HG02884 (cell line): ENCODE measurements at regions not wholly inside any gene's neighbourhood (a gene's known extent, or its start where the extent isn't known, plus 50 kb on each side); places are given as distances from the start of the nearest gene placed in this dataset.
"Not testable (repeated sequence)": the region's sequence is repeated elsewhere in the genome, so short reads cannot be mapped to it uniquely, and the experiment has no call there.

Source experiments
- ATAC-seq: cut with Tn5 transposase; IDR thresholded peaks from one replicate; pipeline ENCODE4 v1.9.1; 2021; ENCODE audit warnings: mild to moderate bottlenecking, moderate library complexity; ENCODE audit not compliant: unreplicated experiment

DNA sequence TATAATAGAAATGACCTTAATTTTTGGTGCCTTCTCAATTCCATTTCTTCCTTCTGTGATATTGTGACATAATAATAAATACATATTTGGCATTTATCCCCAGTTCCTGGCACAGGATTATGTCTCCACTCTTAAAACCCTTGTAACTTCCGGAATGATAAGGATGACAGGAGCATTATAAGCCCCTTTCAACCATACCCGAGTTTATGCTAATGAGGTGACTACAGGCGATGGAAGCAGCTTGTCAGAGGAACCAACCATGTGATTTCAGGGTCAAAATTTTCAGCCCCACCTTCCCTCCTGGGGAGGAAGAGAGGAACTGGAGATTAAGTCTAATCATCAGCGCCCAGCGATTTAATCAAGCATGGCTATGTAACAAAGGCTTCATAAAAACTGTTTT lies 528.5 kb upstream of the CRIM1 start:
- no peak for ATAC-seq

DNA sequence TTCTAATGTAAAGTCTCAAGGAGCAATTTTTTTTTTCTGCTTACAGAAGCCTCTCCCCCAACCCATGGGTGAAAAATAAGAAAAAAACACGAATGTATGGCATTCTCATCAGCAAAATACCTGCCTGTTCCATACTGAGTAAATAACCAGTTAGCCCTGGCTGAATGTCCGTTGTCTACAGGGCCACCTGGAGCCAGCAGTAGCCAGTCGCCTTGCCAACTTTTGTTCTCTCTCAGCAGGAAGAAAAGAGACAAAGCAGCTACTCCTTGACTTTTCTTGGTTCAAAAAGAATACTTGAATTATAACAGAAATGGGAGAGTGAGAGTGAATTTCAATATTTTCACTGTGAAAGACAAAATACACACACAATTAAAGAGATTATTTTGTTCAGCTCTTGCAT lies 532.9 kb upstream of the CRIM1 start:
- no peak for ATAC-seq

DNA sequence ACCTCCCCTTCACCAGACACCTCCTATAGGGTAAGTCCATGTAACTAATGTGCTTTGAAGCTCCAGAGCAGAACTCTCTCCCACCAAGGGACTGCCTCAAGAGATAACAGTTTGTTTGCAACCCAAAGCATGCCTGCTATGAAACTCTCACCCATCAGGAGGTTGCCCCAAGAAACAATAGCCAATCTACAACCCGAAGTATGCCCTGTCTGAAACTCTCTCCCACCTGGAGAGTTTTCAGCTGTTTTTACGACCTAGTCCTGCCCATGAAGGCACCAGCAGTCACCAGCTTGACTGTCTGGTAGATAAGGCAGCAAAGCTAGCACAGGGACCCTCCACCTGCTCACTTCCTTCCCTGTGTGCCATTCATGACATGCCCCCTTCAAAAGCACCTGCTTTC lies 533.9 kb upstream of the CRIM1 start:
- ATAC-seq = no peak

GRCh38 chr2:35820391-35820790 lies 535.2 kb upstream of the CRIM1 start:
- no peak for ATAC-seq

GRCh38 chr2:35819033-35819432 lies 536.5 kb upstream of the CRIM1 start:
- no peak for ATAC-seq

GRCh38 chr2:35818359-35818758 lies 537.2 kb upstream of the CRIM1 start:
- ATAC-seq = not testable (repeated sequence)

DNA sequence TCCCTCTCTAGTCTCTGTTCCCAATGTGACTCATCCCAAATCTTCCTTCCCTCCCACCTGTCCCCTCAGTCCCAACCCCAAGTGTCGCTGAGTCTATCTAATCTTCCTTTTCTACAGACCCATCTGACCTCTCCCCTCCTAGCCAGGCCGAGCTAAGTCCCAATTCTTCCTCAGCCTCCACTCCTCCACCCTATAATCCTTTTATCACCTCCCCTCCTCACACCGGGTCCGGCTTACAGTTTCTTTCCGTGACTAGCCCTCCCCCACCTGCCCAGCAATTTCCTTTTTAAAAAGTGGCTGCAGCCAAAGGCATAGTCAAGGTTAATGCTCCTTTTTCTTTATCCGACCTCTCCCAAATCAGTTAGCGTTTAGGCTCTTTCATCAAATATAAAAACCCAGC lies 541.0 kb upstream of the CRIM1 start:
- not testable (repeated sequence) for ATAC-seq

DNA sequence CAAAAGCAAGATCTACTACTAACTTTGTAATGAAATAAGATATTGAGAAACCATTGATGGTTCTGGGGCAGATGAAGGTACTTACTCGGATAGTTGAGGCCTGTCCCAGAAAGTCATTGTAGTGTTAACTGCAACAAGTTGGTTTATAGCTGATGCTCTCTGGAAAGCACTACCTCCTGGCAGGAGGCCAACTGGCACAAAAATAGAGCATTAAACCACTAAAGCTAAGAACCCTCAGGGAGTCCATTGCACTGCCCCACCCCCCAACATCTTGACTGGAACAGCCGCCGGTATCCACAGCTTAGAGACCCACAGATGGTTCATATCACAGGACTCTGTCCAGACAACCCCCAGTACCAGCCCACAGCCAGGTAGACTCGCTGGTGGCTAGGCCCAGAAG lies 552.5 kb upstream of the CRIM1 start:
- ATAC-seq = no peak

- no peak for ATAC-seq
Observed at GRCh38 chr2:35794796-35795450, 560.7 kb upstream of the CRIM1 start.

GRCh38 chr2:35790292-35790691 lies 565.3 kb upstream of the CRIM1 start:
- ATAC-seq = no peak

- no peak for ATAC-seq
Observed at GRCh38 chr2:35788543-35788942, 567.0 kb upstream of the CRIM1 start.

DNA sequence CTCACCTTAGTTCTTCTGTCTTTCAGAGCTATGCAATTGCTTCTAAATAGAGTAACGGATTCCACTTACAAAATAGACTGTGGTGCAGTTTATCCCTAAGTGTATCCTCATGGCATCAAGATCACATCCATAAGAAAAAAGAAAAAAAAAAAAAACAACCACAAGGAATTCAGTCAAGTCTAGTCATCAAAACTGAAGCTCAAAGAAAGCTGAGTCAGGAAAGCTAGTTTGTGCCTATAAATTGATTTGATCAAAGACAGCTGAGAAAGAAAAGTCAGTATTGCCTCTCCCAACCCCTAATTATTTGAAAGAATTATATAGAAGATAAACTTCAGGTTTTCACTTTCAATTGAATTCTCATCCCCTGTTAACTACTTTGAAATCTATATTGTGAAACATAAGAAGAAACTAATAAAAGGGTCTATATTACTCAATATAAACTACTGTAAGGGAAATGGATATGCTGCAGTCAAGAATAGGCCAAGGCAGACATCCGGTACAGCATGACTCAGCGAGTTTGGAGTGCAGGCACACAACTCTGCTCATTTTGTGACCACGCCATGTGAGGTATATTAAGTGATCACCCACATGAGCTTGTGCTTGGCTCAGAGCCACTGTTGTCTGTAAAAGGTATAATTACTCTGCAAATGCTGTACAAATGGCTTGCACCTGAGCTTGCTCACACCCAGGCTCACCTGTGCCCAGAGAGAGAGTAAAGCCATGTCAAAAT lies 568.1 kb upstream of the CRIM1 start:
- ATAC-seq = no peak

GRCh38 chr2:35785564-35785963 lies 570.0 kb upstream of the CRIM1 start:
- ATAC-seq = no peak

GRCh38 chr2:35784777-35785176 lies 570.8 kb upstream of the CRIM1 start:
- ATAC-seq = no peak

GRCh38 chr2:35783723-35784122 lies 571.9 kb upstream of the CRIM1 start:
- ATAC-seq = no peak

- no peak for ATAC-seq
Observed at GRCh38 chr2:35741556-35741955, 614.0 kb upstream of the CRIM1 start.

- no peak for ATAC-seq
Observed at GRCh38 chr2:35731674-35732073, 623.9 kb upstream of the CRIM1 start.

DNA sequence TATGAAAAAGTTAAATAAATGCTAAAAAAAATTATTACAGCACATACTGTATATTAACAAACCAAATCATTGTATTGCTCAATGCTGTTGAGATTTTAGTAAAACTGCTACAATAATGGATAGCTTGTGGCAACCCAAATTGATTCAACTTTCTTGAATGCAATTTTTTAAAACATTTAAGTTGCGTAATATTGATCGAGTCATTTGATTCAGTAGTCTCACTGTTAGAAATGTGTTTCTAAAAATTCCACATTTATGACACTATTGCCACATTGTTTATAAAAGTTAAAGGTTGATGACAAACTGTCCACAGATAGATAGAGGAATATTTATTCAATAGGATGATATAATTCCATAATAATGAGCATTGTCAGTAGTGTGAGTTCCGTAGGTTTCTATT lies 640.7 kb upstream of the CRIM1 start:
- no peak for ATAC-seq

DNA sequence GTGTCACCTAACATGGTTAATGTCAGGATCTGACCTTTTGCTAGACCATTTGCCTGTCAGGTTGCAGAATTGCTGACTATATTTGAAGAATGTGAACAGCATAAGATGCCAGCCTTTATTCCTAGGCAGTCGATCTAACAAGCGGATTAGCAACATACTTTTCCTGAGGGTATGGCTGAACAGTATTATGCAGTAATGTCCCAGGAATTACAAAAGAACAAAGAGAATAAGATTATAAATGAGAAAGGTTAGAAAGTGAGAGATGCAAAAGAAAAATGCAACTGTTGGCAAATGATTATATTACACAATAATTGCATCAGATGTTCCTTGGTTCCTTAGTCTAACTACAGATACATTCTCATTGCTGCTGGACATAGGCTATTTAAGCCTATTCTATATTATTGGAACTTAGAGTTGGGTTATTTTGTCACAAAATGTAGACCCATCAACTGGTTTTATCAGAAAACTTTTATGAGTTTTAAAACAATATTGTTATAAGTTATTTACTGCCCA lies 647.1 kb upstream of the CRIM1 start:
- ATAC-seq = no peak

DNA sequence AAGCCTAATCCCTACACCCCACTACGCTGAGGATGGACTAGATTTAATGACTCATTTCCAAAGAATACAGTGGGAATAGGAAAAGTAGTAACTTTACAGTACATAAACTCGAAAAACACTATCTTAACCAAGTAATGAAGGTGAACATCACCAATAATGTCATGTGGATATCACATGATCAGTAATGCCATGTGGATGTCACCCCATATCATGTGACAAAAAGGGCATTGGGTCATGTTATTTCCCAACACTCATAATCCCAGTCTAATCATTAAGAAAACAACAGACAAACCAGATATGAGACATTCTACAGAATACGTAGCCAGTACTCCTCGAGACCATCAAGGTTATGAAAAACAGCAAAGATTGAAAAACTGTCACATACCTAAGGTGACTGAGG lies 667.3 kb upstream of the CRIM1 start:
- no peak for ATAC-seq

DNA sequence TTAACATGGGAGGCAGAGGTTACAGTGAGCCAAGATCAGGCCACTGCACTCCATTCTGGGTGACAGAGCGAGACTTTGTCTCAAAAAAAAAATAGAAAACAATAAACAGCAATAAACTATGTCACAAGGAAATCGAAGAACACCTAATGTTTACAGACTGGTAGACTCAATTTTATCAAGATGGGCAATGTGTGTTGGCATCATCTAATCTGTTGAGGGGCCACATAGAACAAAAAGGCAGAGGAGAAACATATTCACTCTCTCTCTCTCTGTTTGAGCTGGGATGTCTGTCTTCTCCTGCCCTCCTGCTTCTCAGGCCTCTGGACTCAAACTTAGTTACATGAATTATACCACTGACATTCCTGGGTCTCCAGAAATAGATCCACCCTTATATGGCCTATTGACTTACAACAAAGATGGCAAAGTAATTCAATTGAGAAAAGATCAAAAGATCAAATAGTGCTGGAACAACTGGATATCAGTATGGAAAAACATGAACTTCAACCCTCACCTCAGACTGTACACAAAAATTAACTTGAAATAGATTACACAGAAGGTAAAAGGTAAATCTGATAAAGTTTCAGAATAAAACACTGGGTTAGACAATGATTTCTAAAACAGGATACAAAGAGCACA lies 703.8 kb upstream of the CRIM1 start:
- ATAC-seq = no peak

GRCh38 chr2:35614640-35615039 lies 740.9 kb upstream of the CRIM1 start:
- no peak for ATAC-seq
